IMR-90 (cell line): ENCODE measurements at regions not wholly inside any gene's neighbourhood (a gene's known extent, or its start where the extent isn't known, plus 50 kb on each side); places are given as distances from the start of the nearest gene placed in this dataset.

Experiments used
- ATAC-seq: fragments of 200-7000 bp; cut with Tn5 transposase; 2 replicates; pipeline ENCODE4 v1.9.1; 2020; ENCODE audit warnings: low read depth, mild to moderate bottlenecking, moderate library complexity
- BruUV-seq: library from RNA; stranded (reverse); fragments of 400-500 nt; replicated peaks from 2 replicates; lab custom pipeline; 2021; lab: Mats Ljungman, UMichigan
- CTCF ChIA-PET: fragments of 300-600 bp; formaldehyde crosslinking; extraction: SDS; loops from one replicate; lab custom pipeline; 2021; ENCODE audit warnings: antibody characterized with exemption; lab: Yijun Ruan, JAX
- POLR2A ChIA-PET: fragments of 300-600 bp; sonication (Branson Sonifier 250); formaldehyde crosslinking; loops from one replicate; lab custom pipeline; 2022; ENCODE audit warnings: antibody characterized with exemption; ENCODE audit not compliant: unreplicated experiment; lab: Charles Lee
- DNase-seq: peaks from one replicate; pipeline ENCODE4 v3.0.0; 2013
- H2AFZ ChIP-seq: replicated peaks from 2 replicates; pipeline ENCODE3; 2013; ENCODE audit warnings: low read length, mild to moderate bottlenecking; ENCODE audit not compliant: poor library complexity
- H2AK5ac ChIP-seq: 2 replicates; pipeline ENCODE4 v1.6.1; 2013; ENCODE audit warnings: low read depth, low read length, inconsistent platforms
- H2AK9ac ChIP-seq: replicated peaks from 2 replicates; pipeline ENCODE3; 2013; ENCODE audit warnings: mild to moderate bottlenecking, low read depth, low read length, moderate library complexity; ENCODE audit not compliant: poor library complexity
- H2BK120ac ChIP-seq: 2 replicates; pipeline ENCODE4 v1.6.1; 2013; ENCODE audit warnings: low read depth, low read length, inconsistent platforms
- H2BK15ac ChIP-seq: 3 replicates; pipeline ENCODE4 v1.6.1; 2013; ENCODE audit warnings: low read depth, low read length, inconsistent platforms
- H2BK20ac ChIP-seq: 2 replicates; pipeline ENCODE4 v1.6.1; 2013; ENCODE audit warnings: low read depth, mild to moderate bottlenecking, inconsistent platforms, low read length, moderate library complexity
- H2BK5ac ChIP-seq: 2 replicates; pipeline ENCODE4 v1.6.1; 2013; ENCODE audit warnings: mild to moderate bottlenecking, low read depth, low read length, inconsistent platforms; ENCODE audit not compliant: poor library complexity, severe bottlenecking
- H3K14ac ChIP-seq: replicated peaks from 2 replicates; pipeline ENCODE4 v1.6.1; 2013; ENCODE audit warnings: low read depth, low read length, inconsistent platforms
- H3K18ac ChIP-seq: 2 replicates; pipeline ENCODE4 v1.6.1; 2013; ENCODE audit warnings: low read depth, low read length, control low read depth
- H3K23ac ChIP-seq: 2 replicates; pipeline ENCODE4 v1.6.1; 2013; ENCODE audit warnings: low read depth, low read length, inconsistent platforms
- H3K27ac ChIP-seq: 2 replicates; pipeline ENCODE4 v1.5.1; 2013; ENCODE audit warnings: mild to moderate bottlenecking, control low read depth, low read length; ENCODE audit not compliant: insufficient read depth
- H3K27me3 ChIP-seq: 2 replicates; pipeline ENCODE4 v1.6.1; 2013; ENCODE audit warnings: low read length; ENCODE audit not compliant: control insufficient read depth, insufficient read depth
- H3K36me3 ChIP-seq: 2 replicates; pipeline ENCODE4 v1.6.1; 2013; ENCODE audit warnings: low read length, mixed read lengths; ENCODE audit not compliant: control insufficient read depth, insufficient read depth
- H3K4ac ChIP-seq: 2 replicates; pipeline ENCODE4 v1.6.1; 2013; ENCODE audit warnings: low read depth, low read length, inconsistent platforms
- H3K4me1 ChIP-seq: 2 replicates; pipeline ENCODE4 v1.6.1; 2013; ENCODE audit warnings: low read length, mixed read lengths; ENCODE audit not compliant: control insufficient read depth, insufficient read depth
- H3K4me2 ChIP-seq: 2 replicates; pipeline ENCODE4 v1.6.1; 2013; ENCODE audit warnings: low read depth, mild to moderate bottlenecking, control low read depth, low read length, moderate library complexity
- H3K4me3 ChIP-seq: 2 replicates; pipeline ENCODE4 v1.5.1; 2013; ENCODE audit warnings: low read depth, mild to moderate bottlenecking, control low read depth, low read length, moderate library complexity; ENCODE audit not compliant: insufficient read depth
- H3K56ac ChIP-seq: 2 replicates; pipeline ENCODE4 v1.6.1; 2013; ENCODE audit warnings: low read length, inconsistent platforms; ENCODE audit not compliant: insufficient read depth; ENCODE audit errors: extremely low read depth
- H3K79me1 ChIP-seq, 2 experiments: 2 replicates each; pipeline ENCODE4 v1.6.1; 2013; ENCODE audit warnings: low read length in 2 of 2, inconsistent platforms in 1 of 2, low read depth in 1 of 2
- H3K9ac ChIP-seq: 2 replicates; pipeline ENCODE4 v1.6.1; 2013; ENCODE audit warnings: low read depth, low read length, control low read depth
- H3K9me1 ChIP-seq: 2 replicates; pipeline ENCODE4 v1.6.1; 2013; ENCODE audit warnings: low read length, inconsistent platforms; ENCODE audit not compliant: insufficient read depth
- H3K9me3 ChIP-seq: 2 replicates; pipeline ENCODE4 v1.6.1; 2013; ENCODE audit warnings: low read length; ENCODE audit not compliant: control insufficient read depth, insufficient read depth
- H4K20me1 ChIP-seq: 2 replicates; pipeline ENCODE4 v1.6.1; 2013; ENCODE audit warnings: low read length, inconsistent platforms; ENCODE audit not compliant: insufficient read depth
- H4K5ac ChIP-seq: 2 replicates; pipeline ENCODE4 v1.6.1; 2013; ENCODE audit warnings: mild to moderate bottlenecking, low read depth, low read length, control low read depth
- H4K8ac ChIP-seq, 2 experiments: 2 replicates each; pipeline ENCODE4 v1.6.1; 2013; ENCODE audit warnings: low read depth in 2 of 2, low read length in 2 of 2, control low read depth in 1 of 2, inconsistent platforms in 1 of 2
- H4K91ac ChIP-seq: 2 replicates; pipeline ENCODE4 v1.6.1; 2013; ENCODE audit warnings: low read depth, low read length, inconsistent platforms; ENCODE audit not compliant: insufficient read depth
- BHLHE40 ChIP-seq: fragments of 150-350 bp; IDR thresholded peaks from 2 replicates; pipeline ENCODE4 v1.6.1; 2016; ENCODE audit warnings: mild to moderate bottlenecking, low read depth, low read length
- CEBPB ChIP-seq: IDR thresholded peaks from 2 replicates; pipeline ENCODE4 v1.6.1; 2012; ENCODE audit warnings: low read depth, low read length, improper control_type of control experiment
- CHD1 ChIP-seq: IDR thresholded peaks from 2 replicates; pipeline ENCODE4 v1.6.1; 2012; ENCODE audit warnings: low read depth, low read length, improper control_type of control experiment
- ELK1 ChIP-seq: fragments of 150-350 bp; IDR thresholded peaks from 2 replicates; pipeline ENCODE4 v1.6.1; 2016; ENCODE audit warnings: low read depth, mild to moderate bottlenecking, low read length, moderate library complexity, borderline replicate concordance
- FOS ChIP-seq: fragments of 150-350 bp; IDR thresholded peaks from 2 replicates; pipeline ENCODE4 v1.6.1; 2016; ENCODE audit warnings: low read depth, low read length
- MAFK ChIP-seq: IDR thresholded peaks from 2 replicates; pipeline ENCODE4 v1.6.1; 2012; ENCODE audit warnings: low read depth, low read length, improper control_type of control experiment
- MAZ ChIP-seq: IDR thresholded peaks from 2 replicates; pipeline ENCODE4 v1.6.1; 2012; ENCODE audit warnings: low read depth, mild to moderate bottlenecking, low read length, improper control_type of control experiment, moderate library complexity, borderline replicate concordance
- MXI1 ChIP-seq: IDR thresholded peaks from 2 replicates; pipeline ENCODE4 v1.6.1; 2012; ENCODE audit warnings: low read depth, mild to moderate bottlenecking, low read length, moderate library complexity, borderline replicate concordance
- NFE2L2 ChIP-seq: fragments of 150-350 bp; IDR thresholded peaks from 2 replicates; pipeline ENCODE4 v1.6.1; 2016; ENCODE audit warnings: low read depth, mild to moderate bottlenecking, low read length
- POLR2A ChIP-seq: IDR thresholded peaks from 2 replicates; pipeline ENCODE4 v1.6.1; 2012; ENCODE audit warnings: mild to moderate bottlenecking, low read depth, low read length
- RAD21 ChIP-seq: IDR thresholded peaks from 2 replicates; pipeline ENCODE4 v1.6.1; 2012; ENCODE audit warnings: low read length, improper control_type of control experiment
- RCOR1 ChIP-seq: IDR thresholded peaks from 2 replicates; pipeline ENCODE4 v1.6.1; 2012; ENCODE audit warnings: mild to moderate bottlenecking, low read length, improper control_type of control experiment; ENCODE audit not compliant: insufficient replicate concordance
- RFX5 ChIP-seq: IDR thresholded peaks from 2 replicates; pipeline ENCODE4 v1.8.0; 2012; ENCODE audit warnings: low read depth, mild to moderate bottlenecking, low read length, moderate library complexity
- SMC3 ChIP-seq: fragments of 150-350 bp; IDR thresholded peaks from 2 replicates; pipeline ENCODE4 v1.6.1; 2016; ENCODE audit warnings: low read depth, mild to moderate bottlenecking, antibody characterized with exemption, low read length, moderate library complexity
- WGBS, 2 experiments: methylation state at CpG; one replicate each; pipeline versions ENCODE4 v1.1.5 to v1.1.7; 2013; ENCODE audit warnings: missing lambda C conversion rate in 2 of 2; ENCODE audit not compliant: insufficient read length in 1 of 2; ENCODE audit errors: extremely low coverage in 2 of 2; 5-methylcytosine and 5-hydroxymethylcytosine counted together
- dilution Hi-C: fragments of 300-500 bp; cut with HindIII; formaldehyde crosslinking; loops from one replicate; pipeline ENCODE4 v1.14.3; 2018; ENCODE audit warnings: low sequenced_read_pairs; ENCODE audit not compliant: unreplicated experiment
- in situ Hi-C: fragments of 300-500 bp; cut with MboI; formaldehyde crosslinking; loops from 3 replicates; pipeline ENCODE4 v1.14.3; 2019; ENCODE audit warnings: low sequenced_read_pairs, inconsistent platforms, mixed read lengths
- intact Hi-C: fragments of 100-400 bp; cut with micrococcal nuclease; formaldehyde crosslinking; loops from 2 replicates; pipeline ENCODE4 v1.10.0; 2022
- TF ChIP-seq, protein P1 (sequence below): fragments of 150-350 bp; IDR thresholded peaks from 2 replicates; pipeline ENCODE4 v1.6.1; 2017; ENCODE audit warnings: mild to moderate bottlenecking, antibody characterized with exemption, low read length, low read depth
- TF ChIP-seq, protein P2 (sequence below): conservative IDR thresholded peaks from 2 replicates; pipeline ENCODE4 v1.5.1; 2012; ENCODE audit warnings: mild to moderate bottlenecking, low read depth, low read length, improper control_type of control experiment

GRCh38 chr12:100703337-100703736 is 91.2 kb upstream of the ANO4 start:
- in situ Hi-C loops (no loop called here), intact Hi-C loops (no loop called here), dilution Hi-C loops (no loop called here)
- POLR2A ChIA-PET = no interaction called here
- Histone ChIP-seq H3K27me3 (no peaks in the 10 kb centered on the region; the same call in 1 of the 2 replicates), H3K9me1 (peaks cover 3% of the 10 kb centered on the region; the same call in 1 of the 2 replicates), H3K4me2 (no peak overlapping the region), H4K91ac (no peak overlapping the region), H3K56ac (no peak overlapping the region), H2AK9ac (no peak overlapping the region), H2BK5ac (no peak overlapping the region), H4K8ac (no peak overlapping the region), H3K9me3 (no peaks in the 10 kb centered on the region), H4K20me1 (no peaks in the 10 kb centered on the region), H3K23ac (no peak overlapping the region), H3K27ac (no peak overlapping the region), H4K5ac (no peak overlapping the region), H3K4ac (no peak overlapping the region), H2BK120ac (no peak overlapping the region), H3K9ac (no peak overlapping the region), H3K18ac (no peak overlapping the region), H2AK5ac (no peak overlapping the region), H2BK15ac (no peak overlapping the region), H3K4me1 (peaks cover 2% of the 10 kb centered on the region; the same call in 1 of the 2 replicates), H3K4me3 (no peak overlapping the region), H3K79me1 (no peaks in the 10 kb centered on the region), H3K14ac (no peak overlapping the region), H2AFZ (no peak overlapping the region), H2BK20ac (no peak overlapping the region), H3K36me3 (no peaks in the 10 kb centered on the region)
- TF ChIP-seq SMC3 = no peak
- no peak for TF ChIP-seq MAZ
- no peak for TF ChIP-seq FOS
- TF ChIP-seq RCOR1 = no peak
- TF ChIP-seq CHD1 = no peak
- TF ChIP-seq CEBPB = no peak
- no peak for TF ChIP-seq ELK1
- no peak for TF ChIP-seq NFE2L2
- TF ChIP-seq MAFK = no peak
- TF ChIP-seq MXI1 = no peak
- no peak for TF ChIP-seq RAD21
- TF ChIP-seq, protein P1, sequence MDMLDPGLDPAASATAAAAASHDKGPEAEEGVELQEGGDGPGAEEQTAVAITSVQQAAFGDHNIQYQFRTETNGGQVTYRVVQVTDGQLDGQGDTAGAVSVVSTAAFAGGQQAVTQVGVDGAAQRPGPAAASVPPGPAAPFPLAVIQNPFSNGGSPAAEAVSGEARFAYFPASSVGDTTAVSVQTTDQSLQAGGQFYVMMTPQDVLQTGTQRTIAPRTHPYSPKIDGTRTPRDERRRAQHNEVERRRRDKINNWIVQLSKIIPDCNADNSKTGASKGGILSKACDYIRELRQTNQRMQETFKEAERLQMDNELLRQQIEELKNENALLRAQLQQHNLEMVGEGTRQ = no peak
- no peak for TF ChIP-seq POLR2A
- TF ChIP-seq, protein P2, sequence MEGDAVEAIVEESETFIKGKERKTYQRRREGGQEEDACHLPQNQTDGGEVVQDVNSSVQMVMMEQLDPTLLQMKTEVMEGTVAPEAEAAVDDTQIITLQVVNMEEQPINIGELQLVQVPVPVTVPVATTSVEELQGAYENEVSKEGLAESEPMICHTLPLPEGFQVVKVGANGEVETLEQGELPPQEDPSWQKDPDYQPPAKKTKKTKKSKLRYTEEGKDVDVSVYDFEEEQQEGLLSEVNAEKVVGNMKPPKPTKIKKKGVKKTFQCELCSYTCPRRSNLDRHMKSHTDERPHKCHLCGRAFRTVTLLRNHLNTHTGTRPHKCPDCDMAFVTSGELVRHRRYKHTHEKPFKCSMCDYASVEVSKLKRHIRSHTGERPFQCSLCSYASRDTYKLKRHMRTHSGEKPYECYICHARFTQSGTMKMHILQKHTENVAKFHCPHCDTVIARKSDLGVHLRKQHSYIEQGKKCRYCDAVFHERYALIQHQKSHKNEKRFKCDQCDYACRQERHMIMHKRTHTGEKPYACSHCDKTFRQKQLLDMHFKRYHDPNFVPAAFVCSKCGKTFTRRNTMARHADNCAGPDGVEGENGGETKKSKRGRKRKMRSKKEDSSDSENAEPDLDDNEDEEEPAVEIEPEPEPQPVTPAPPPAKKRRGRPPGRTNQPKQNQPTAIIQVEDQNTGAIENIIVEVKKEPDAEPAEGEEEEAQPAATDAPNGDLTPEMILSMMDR = no peak
- no peak for TF ChIP-seq BHLHE40
- no peak for TF ChIP-seq RFX5
- no peak for ATAC-seq
- CTCF ChIA-PET = no interaction called here
- no CpG with 5 or more reads among the region's 2 CpGs for WGBS, 2 experiments
- DNase-seq = no peak
- BruUV-seq = no TSS peak
